BLaER1 treated with 17β-estradiol and CSF1 and Interleukin-3, amounts not matched to agents 10 nM and 100 nM (cell line): ENCODE measurements at regions not wholly inside any gene's neighbourhood (a gene's known extent, or its start where the extent isn't known, plus 50 kb on each side); places are given as distances from the start of the nearest gene placed in this dataset.

ENCODE experiments used
- H3K27ac ChIP-seq, 11 experiments: shearing (Covaris generic); formaldehyde crosslinking; 2 replicates each; pipeline ENCODE4 v1.8.1; 2022
- H3K27me3 ChIP-seq, 11 experiments: shearing (Covaris generic); formaldehyde crosslinking; 2 replicates each; pipeline ENCODE4 v1.8.1; 2022
- H3K36me3 ChIP-seq, 11 experiments: shearing (Covaris generic); formaldehyde crosslinking; 2 replicates each; pipeline ENCODE4 v1.8.1; 2022
- H3K4me1 ChIP-seq, 10 experiments: shearing (Covaris generic); formaldehyde crosslinking; 2 replicates each; pipeline ENCODE4 v1.8.1; 2022
- H3K4me2 ChIP-seq, 11 experiments: shearing (Covaris generic); formaldehyde crosslinking; 2 replicates each; pipeline ENCODE4 v1.8.1; 2022
- H3K4me3 ChIP-seq, 10 experiments: shearing (Covaris generic); formaldehyde crosslinking; 2 replicates each; pipeline ENCODE4 v1.8.1; 2022
- H3K9ac ChIP-seq, 11 experiments: shearing (Covaris generic); formaldehyde crosslinking; 2 replicates each; pipeline ENCODE4 v1.8.1; 2022
- H3K9me3 ChIP-seq, 11 experiments: shearing (Covaris generic); formaldehyde crosslinking; replicated peaks in 1 of 11; 2 replicates each; pipeline ENCODE4 v1.8.1; 2022
- H4K20me1 ChIP-seq, 11 experiments: shearing (Covaris generic); formaldehyde crosslinking; 2 replicates each; pipeline ENCODE4 v1.8.1; 2022
- Cebpa-rat ChIP-seq, 11 experiments: shearing (Covaris generic); IDR thresholded peaks; 2 replicates each; pipeline ENCODE4 v1.8.1; 2022

DNA sequence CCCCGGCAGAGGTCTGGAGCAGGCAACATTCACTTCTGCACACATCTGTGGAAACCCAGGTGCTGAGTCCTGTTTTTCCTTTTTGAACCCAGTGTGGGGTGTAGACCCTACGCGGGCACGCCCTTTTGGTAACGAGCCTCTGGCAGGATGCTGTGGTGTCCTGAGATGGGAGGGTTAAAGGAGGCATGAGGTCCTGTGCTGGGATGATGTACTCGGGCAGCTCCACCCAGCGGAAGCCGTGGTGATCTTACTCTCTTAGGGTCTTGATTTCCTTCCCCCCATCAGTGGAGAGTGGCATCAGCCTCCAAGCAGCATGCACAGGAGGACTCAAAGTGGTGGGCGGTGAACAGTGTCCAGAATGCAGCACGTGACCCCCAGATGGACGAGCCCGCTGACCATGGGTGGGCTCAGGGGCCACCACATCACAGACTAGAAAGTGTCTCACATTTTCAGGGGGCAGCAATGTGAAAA is 148.6 kb downstream of the DNAJB6 start:
- no peak overlapping the region for H3K4me3 ChIP-seq
- H3K36me3 ChIP-seq: no peaks in the 10 kb centered on the region
- no peak for TF ChIP-seq Cebpa-rat (IDR thresholded peaks at IDR 0.05)
- no peak overlapping the region for H3K9ac ChIP-seq
- H3K27ac ChIP-seq: no peak overlapping the region
- peaks cover 18 to 46% (median 39%) of the 10 kb centered on the region in 10 experiments for H3K4me1 ChIP-seq
- H4K20me1 ChIP-seq: peaks cover 0 to 7% (median 0%) of the 10 kb centered on the region in 11 experiments; a peak in 3 of 22 replicates
- H3K27me3 ChIP-seq: peaks cover 0 to 35% (median 11%) of the 10 kb centered on the region in 11 experiments; a peak in 11 of 22 replicates
- peak overlapping the region in 7 of 11 experiments; percentile 26 to 68 (median 53); a peak in 7 of 22 replicates for H3K4me2 ChIP-seq
- H3K9me3 ChIP-seq: no peaks in the 10 kb centered on the region

DNA sequence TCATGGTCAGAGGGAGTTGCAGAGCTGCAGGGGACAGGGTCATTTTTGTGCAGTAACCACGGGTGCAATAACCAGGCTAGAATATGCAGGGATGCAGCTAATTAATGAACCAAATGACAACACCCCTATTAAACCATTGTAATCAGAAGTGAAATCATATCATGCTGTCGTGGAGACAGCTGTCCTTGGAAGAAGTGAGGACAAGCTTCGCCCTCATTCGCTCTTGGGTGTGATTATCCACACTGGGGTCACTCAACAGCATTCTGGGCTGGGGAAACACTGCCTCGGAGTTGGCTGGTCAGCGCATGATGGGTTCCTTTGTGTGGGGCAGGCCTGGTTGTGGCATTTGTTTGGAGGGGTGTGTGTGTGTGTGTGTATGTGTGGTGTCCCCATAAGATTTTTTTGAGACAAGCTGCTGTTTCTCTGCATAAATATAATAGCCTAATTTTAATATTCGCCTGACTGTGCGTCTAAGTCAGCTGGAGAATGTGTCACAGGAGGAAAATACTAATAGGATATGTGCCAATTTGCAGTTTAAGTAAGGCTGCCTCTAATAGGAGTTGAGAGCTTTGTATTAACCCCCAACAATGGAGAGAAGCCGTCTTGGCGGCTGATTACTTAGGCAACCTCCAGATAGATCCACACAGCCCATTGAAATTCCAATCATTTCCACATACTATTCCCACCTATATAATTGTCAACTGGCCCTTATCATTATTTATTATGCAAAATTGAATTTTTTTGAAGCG is 149.4 kb downstream of the DNAJB6 start:
- H4K20me1 ChIP-seq: peaks cover 0 to 7% (median 0%) of the 10 kb centered on the region in 11 experiments; a peak in 3 of 22 replicates
- H3K4me2 ChIP-seq: no peak overlapping the region
- H3K9ac ChIP-seq: no peak overlapping the region
- no peak overlapping the region for H3K4me3 ChIP-seq
- H3K27me3 ChIP-seq: peaks cover 0 to 35% (median 11%) of the 10 kb centered on the region in 11 experiments; a peak in 11 of 22 replicates
- H3K4me1 ChIP-seq: peaks cover 18 to 50% (median 42%) of the 10 kb centered on the region in 10 experiments
- no peak for TF ChIP-seq Cebpa-rat (IDR thresholded peaks at IDR 0.05)
- no peaks in the 10 kb centered on the region for H3K36me3 ChIP-seq
- H3K27ac ChIP-seq: no peak overlapping the region
- peaks cover 2 to 3% (median 2%) of the 10 kb centered on the region in 11 experiments for H3K9me3 ChIP-seq

DNA sequence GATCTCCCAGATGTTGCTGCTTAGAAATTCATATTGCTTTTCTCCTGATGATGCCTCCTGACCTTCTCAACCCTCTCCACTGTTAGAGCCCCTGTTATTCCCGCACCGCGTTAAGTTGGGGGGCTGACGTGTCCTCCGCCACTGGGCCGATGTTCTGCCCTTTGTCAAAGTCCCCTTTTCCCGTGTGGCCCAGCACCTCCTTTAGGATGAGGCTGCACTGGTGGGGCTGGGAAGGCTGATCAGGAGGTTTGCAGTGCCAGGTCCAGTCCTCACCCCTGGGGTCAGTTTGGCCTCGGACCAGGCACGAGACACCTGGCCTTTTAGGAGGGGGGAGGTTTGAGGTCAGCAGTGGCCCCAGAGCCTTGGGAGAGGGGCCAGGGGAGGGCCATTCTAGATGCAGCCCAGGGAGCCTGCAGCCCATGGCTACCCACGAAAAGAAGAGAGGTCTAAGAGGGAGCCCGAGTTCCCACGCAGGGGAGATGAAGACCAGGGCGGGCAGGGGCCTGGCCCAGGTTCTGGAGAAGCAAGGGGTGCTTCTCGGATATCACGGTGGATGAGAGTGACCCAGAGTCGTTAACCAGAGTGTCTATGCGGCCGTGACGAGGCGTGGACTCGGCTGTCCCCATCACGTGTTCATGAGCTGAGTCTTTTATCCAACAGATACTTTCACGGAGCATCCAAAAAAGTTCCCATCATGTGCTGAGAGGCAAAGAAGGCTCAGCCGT is 150.4 kb downstream of the DNAJB6 start:
- Histone ChIP-seq H3K9me3 (peaks cover 7 to 13% (median 10%) of the 10 kb centered on the region in 11 experiments), H3K4me1 (peaks cover 19 to 55% (median 45%) of the 10 kb centered on the region in 10 experiments), H4K20me1 (peaks cover 0 to 7% (median 0%) of the 10 kb centered on the region in 11 experiments; a peak in 3 of 22 replicates), H3K4me2 (no peak overlapping the region), H3K4me3 (no peak overlapping the region), H3K36me3 (no peaks in the 10 kb centered on the region), H3K9ac (no peak overlapping the region), H3K27me3 (peaks cover 0 to 35% (median 13%) of the 10 kb centered on the region in 11 experiments; a peak in 16 of 22 replicates), H3K27ac (peak overlapping the region in 3 of 11 experiments; percentile 12 to 23 (median 14); a peak in 1 of 22 replicates)
- TF ChIP-seq Cebpa-rat (IDR thresholded peaks at IDR 0.05): no peak

DNA sequence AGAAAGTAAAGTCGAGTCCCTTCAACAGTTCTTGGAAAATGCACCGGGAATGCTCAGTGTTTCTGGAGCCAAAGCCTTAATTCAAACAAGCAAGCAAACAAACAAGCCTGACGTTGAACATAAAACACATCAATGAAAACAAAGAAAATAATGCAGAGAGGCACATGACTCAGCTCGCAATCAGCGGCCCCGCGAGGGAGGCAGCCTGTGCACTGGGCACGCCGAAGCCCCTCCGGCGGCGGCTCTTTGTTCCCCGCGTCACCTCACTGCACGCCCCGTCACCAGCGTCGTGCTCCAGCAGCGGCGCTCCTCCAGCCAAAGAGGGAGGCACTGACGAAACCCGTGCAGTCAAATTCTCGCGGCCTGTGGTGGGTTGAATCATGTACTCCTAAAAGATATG is 151.5 kb downstream of the DNAJB6 start:
- peaks cover 0 to 8% (median 0%) of the 10 kb centered on the region in 11 experiments; a peak in 3 of 22 replicates for H4K20me1 ChIP-seq
- peaks cover 23 to 66% (median 47%) of the 10 kb centered on the region in 10 experiments for H3K4me1 ChIP-seq
- H3K9me3 ChIP-seq: peaks cover 7 to 21% (median 15%) of the 10 kb centered on the region in 11 experiments
- TF ChIP-seq Cebpa-rat (IDR thresholded peaks at IDR 0.05): no peak
- H3K27me3 ChIP-seq: peaks cover under 1 to 38% (median 22%) of the 10 kb centered on the region in 11 experiments; a peak in 21 of 22 replicates
- H3K27ac ChIP-seq: peak overlapping the region in 4 of 11 experiments; percentile 22 to 88 (median 57); a peak in 3 of 22 replicates
- no peak overlapping the region for H3K9ac ChIP-seq
- H3K4me2 ChIP-seq: peak overlapping the region in 5 of 11 experiments; percentile 4 to 59 (median 15); a peak in 3 of 22 replicates
- no peaks in the 10 kb centered on the region for H3K36me3 ChIP-seq
- H3K4me3 ChIP-seq: no peak overlapping the region

DNA sequence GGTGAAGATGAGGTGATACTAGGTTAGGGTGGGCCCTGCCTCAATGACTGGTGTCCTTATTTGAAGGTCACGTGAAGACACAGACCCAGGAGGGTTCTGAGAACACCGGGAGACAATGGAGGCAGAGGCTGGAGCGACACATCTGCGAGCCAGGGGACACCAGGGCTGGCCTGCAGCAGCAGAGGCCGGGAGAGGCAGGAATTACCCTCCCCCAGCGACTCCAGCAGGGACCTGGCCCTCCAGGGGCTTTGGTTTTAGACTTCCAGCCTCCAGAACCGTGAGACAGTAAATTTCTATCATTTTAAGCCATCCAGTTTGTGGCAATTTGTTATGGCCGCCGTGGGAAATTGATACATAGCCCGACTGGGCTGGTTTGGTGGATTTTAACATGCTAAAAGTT is 152.2 kb downstream of the DNAJB6 start:
- Histone ChIP-seq H3K27ac (peak overlapping the region in 8 of 11 experiments; percentile 33 to 88 (median 72); a peak in 14 of 22 replicates), H4K20me1 (peaks cover 0 to 8% (median 0%) of the 10 kb centered on the region in 11 experiments; a peak in 3 of 22 replicates), H3K9ac (peak overlapping the region in 2 of 11 experiments; percentile 41 to 49; a peak in 2 of 22 replicates), H3K36me3 (no peaks in the 10 kb centered on the region), H3K9me3 (peaks cover 7 to 21% (median 15%) of the 10 kb centered on the region in 11 experiments), H3K4me3 (no peak overlapping the region), H3K4me1 (peaks cover 20 to 68% (median 42%) of the 10 kb centered on the region in 10 experiments), H3K27me3 (peaks cover 7 to 38% (median 26%) of the 10 kb centered on the region in 11 experiments; a peak in 21 of 22 replicates), H3K4me2 (peak overlapping the region in 8 of 11 experiments; percentile 28 to 72 (median 62); a peak in 12 of 22 replicates)
- TF ChIP-seq Cebpa-rat (IDR thresholded peaks at IDR 0.05): no peak
